WTC11 (cell line): ENCODE measurements at regions not wholly inside any gene's neighbourhood (a gene's known extent, or its start where the extent isn't known, plus 50 kb on each side); places are given as distances from the start of the nearest gene placed in this dataset.
A peak's percentile ranks its signal among the peaks of the same experiment; 100 is the strongest.

Experiments
- ATAC-seq: fragments of 200-7000 bp; cut with Tn5 transposase; 2 replicates; pipeline ENCODE4 v1.10.0; 2021; ENCODE audit warnings: mild to moderate bottlenecking, moderate library complexity
- CTCF ChIA-PET: fragments of 300-600 bp; sonication (Branson Sonifier 250); formaldehyde crosslinking; loops from one replicate; lab custom pipeline; 2021; ENCODE audit warnings: antibody characterized with exemption; lab: Charles Lee
- POLR2A ChIA-PET: fragments of 350-600 bp; sonication (Branson Sonifier 250); formaldehyde crosslinking; loops from one replicate; lab custom pipeline; 2021; ENCODE audit warnings: antibody characterized with exemption; lab: Charles Lee
- DNase-seq: peaks from one replicate; pipeline ENCODE4 v3.0.0; 2021; ENCODE audit warnings: low spot score
- H3K27ac Mint-ChIP-seq: 2 replicates; pipeline ENCODE4 v1.8.0; 2021; ENCODE audit warnings: mixed read lengths
- H3K27me3 Mint-ChIP-seq: 2 replicates; pipeline ENCODE4 v1.8.0; 2021; ENCODE audit warnings: low read depth, mild to moderate bottlenecking, moderate library complexity, mixed read lengths
- H3K36me3 Mint-ChIP-seq: 2 replicates; pipeline ENCODE4 v1.8.0; 2021; ENCODE audit warnings: mixed read lengths
- H3K4me1 Mint-ChIP-seq: 2 replicates; pipeline ENCODE4 v1.8.0; 2022; ENCODE audit warnings: mixed read lengths
- H3K4me3 Mint-ChIP-seq: 2 replicates; pipeline ENCODE4 v1.8.0; 2021; ENCODE audit warnings: mild to moderate bottlenecking, moderate library complexity, mixed read lengths
- H3K9me3 Mint-ChIP-seq: 2 replicates; pipeline ENCODE4 v1.8.0; 2021; ENCODE audit warnings: mixed read lengths
- ATF3 ChIP-seq: sonication (generic); formaldehyde crosslinking; conservative IDR thresholded peaks from 2 replicates; pipeline ENCODE4 v1.8.1; 2022; ENCODE audit warnings: mild to moderate bottlenecking, missing genetic modification reagents
- CREB1 ChIP-seq: sonication (generic); formaldehyde crosslinking; IDR thresholded peaks from 2 replicates; pipeline ENCODE4 v1.8.0; 2023; ENCODE audit warnings: mild to moderate bottlenecking, missing genetic modification reagents
- CREM ChIP-seq: sonication (generic); formaldehyde crosslinking; IDR thresholded peaks from 2 replicates; pipeline ENCODE4 v1.8.1; 2022; ENCODE audit warnings: mild to moderate bottlenecking, missing genetic modification reagents, moderate library complexity
- FOXJ3 ChIP-seq: sonication (generic); formaldehyde crosslinking; IDR thresholded peaks from 2 replicates; pipeline ENCODE4 v1.9.0; 2021; ENCODE audit warnings: missing genetic modification reagents, mild to moderate bottlenecking, borderline replicate concordance
- HMGXB4 ChIP-seq: sonication (generic); formaldehyde crosslinking; IDR thresholded peaks from 2 replicates; pipeline ENCODE4 v1.8.1; 2023; ENCODE audit warnings: mild to moderate bottlenecking, moderate library complexity, missing genetic modification reagents
- KAT7 ChIP-seq: sonication (generic); formaldehyde crosslinking; IDR thresholded peaks from 2 replicates; pipeline ENCODE4 v1.8.1; 2023; ENCODE audit warnings: missing genetic modification reagents, mild to moderate bottlenecking, borderline replicate concordance
- MAX ChIP-seq: sonication (generic); formaldehyde crosslinking; IDR thresholded peaks from 2 replicates; pipeline ENCODE4 v1.8.0; 2022; ENCODE audit warnings: mild to moderate bottlenecking, missing genetic modification reagents
- NFE2L1 ChIP-seq: sonication (generic); formaldehyde crosslinking; IDR thresholded peaks from 2 replicates; pipeline ENCODE4 v1.8.1; 2023; ENCODE audit warnings: missing genetic modification reagents
- NFYB ChIP-seq: sonication (generic); formaldehyde crosslinking; conservative IDR thresholded peaks from 2 replicates; pipeline ENCODE4 v1.8.0; 2022; ENCODE audit warnings: low read depth, missing genetic modification reagents
- NR3C1 ChIP-seq: sonication (generic); formaldehyde crosslinking; conservative IDR thresholded peaks from 2 replicates; pipeline ENCODE4 v1.8.1; 2023; ENCODE audit warnings: low read depth, mild to moderate bottlenecking, missing genetic modification reagents
- RELA ChIP-seq: sonication (generic); formaldehyde crosslinking; IDR thresholded peaks from 2 replicates; pipeline ENCODE4 v1.8.1; 2022; ENCODE audit warnings: missing genetic modification reagents, mild to moderate bottlenecking, borderline replicate concordance
- SMAD4 ChIP-seq: sonication (generic); formaldehyde crosslinking; IDR thresholded peaks from 2 replicates; pipeline ENCODE4 v1.8.0; 2022; ENCODE audit warnings: mild to moderate bottlenecking, missing genetic modification reagents
- SOX15 ChIP-seq: fragments of 250-450 bp; sonication (Bioruptor Pico); IDR thresholded peaks from 2 replicates; pipeline ENCODE4 v1.9.0; 2021; ENCODE audit warnings: mild to moderate bottlenecking
- TP53 ChIP-seq: sonication (generic); formaldehyde crosslinking; IDR thresholded peaks from 2 replicates; pipeline ENCODE4 v1.8.1; 2023; ENCODE audit warnings: mild to moderate bottlenecking, missing genetic modification reagents
- USF1 ChIP-seq: sonication (generic); formaldehyde crosslinking; IDR thresholded peaks from 2 replicates; pipeline ENCODE4 v1.8.0; 2022; ENCODE audit warnings: mild to moderate bottlenecking, missing genetic modification reagents
- ZNF121 ChIP-seq: sonication (generic); formaldehyde crosslinking; IDR thresholded peaks from 2 replicates; pipeline ENCODE4 v1.8.0; 2023; ENCODE audit warnings: missing genetic modification reagents
- ZNF219 ChIP-seq: sonication (generic); formaldehyde crosslinking; IDR thresholded peaks from 2 replicates; pipeline ENCODE4 v1.8.0; 2023; ENCODE audit warnings: missing genetic modification reagents, mild to moderate bottlenecking, borderline replicate concordance
- TF ChIP-seq, protein P1 (sequence below): sonication (generic); formaldehyde crosslinking; IDR thresholded peaks from 2 replicates; pipeline ENCODE4 v1.8.1; 2023; ENCODE audit warnings: mild to moderate bottlenecking, missing genetic modification reagents
- TF ChIP-seq, protein P2 (sequence below): sonication (generic); formaldehyde crosslinking; IDR thresholded peaks from 2 replicates; pipeline ENCODE4 v1.8.1; 2022; ENCODE audit warnings: mild to moderate bottlenecking, moderate library complexity, missing genetic modification reagents
- TF ChIP-seq, protein P3 (sequence below): fragments of 250-450 bp; sonication (Bioruptor Pico); IDR thresholded peaks from 2 replicates; pipeline ENCODE4 v1.9.0; 2021; ENCODE audit warnings: mild to moderate bottlenecking
- TF ChIP-seq, protein P4 (sequence below): fragments of 250-450 bp; sonication (Bioruptor Pico); IDR thresholded peaks from 2 replicates; pipeline ENCODE4 v1.8.0; 2021; ENCODE audit warnings: mild to moderate bottlenecking
- TF ChIP-seq, protein P5 (sequence below): fragments of 250-450 bp; sonication (Bioruptor Pico); conservative IDR thresholded peaks from 2 replicates; pipeline ENCODE4 v1.9.0; 2021; ENCODE audit warnings: mild to moderate bottlenecking

DNA sequence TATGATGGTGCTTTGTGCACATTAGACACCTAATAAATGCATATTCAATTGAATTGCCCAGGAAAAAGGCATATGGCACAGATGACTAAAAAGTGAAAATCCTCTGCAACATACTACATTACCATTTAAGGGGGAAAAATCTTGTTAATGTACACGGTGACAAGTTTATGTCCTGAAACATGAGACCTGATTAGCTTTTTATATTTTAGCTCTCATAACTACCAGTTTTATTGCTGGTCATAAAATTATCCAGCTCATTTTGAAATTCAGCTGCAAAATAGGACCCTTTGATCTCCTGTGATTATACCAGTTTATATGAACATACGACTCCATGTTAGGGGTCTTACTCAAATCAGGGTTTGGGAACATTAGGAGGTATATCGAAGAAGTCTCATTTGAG is 684.6 kb upstream of the CCDC54 start:
- DNase-seq (no peak), ATAC-seq (no peak)
- POLR2A ChIA-PET, result no interaction called here
- Mint-ChIP-seq H3K9me3 (no peaks in the 10 kb centered on the region), H3K27me3 (no peaks in the 10 kb centered on the region), H3K4me3 (no peak overlapping the region), H3K27ac (no peak overlapping the region), H3K4me1 (peaks cover 9% of the 10 kb centered on the region), H3K36me3 (no peaks in the 10 kb centered on the region)
- CTCF ChIA-PET, result no interaction called here
- TF ChIP-seq, protein P1, sequence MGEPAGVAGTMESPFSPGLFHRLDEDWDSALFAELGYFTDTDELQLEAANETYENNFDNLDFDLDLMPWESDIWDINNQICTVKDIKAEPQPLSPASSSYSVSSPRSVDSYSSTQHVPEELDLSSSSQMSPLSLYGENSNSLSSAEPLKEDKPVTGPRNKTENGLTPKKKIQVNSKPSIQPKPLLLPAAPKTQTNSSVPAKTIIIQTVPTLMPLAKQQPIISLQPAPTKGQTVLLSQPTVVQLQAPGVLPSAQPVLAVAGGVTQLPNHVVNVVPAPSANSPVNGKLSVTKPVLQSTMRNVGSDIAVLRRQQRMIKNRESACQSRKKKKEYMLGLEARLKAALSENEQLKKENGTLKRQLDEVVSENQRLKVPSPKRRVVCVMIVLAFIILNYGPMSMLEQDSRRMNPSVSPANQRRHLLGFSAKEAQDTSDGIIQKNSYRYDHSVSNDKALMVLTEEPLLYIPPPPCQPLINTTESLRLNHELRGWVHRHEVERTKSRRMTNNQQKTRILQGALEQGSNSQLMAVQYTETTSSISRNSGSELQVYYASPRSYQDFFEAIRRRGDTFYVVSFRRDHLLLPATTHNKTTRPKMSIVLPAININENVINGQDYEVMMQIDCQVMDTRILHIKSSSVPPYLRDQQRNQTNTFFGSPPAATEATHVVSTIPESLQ (CRISPR knock-in tag), result no peak
- no peak for TF ChIP-seq ZNF219 (CRISPR knock-in tag)
- TF ChIP-seq RELA (CRISPR knock-in tag), result no peak
- TF ChIP-seq, protein P2, sequence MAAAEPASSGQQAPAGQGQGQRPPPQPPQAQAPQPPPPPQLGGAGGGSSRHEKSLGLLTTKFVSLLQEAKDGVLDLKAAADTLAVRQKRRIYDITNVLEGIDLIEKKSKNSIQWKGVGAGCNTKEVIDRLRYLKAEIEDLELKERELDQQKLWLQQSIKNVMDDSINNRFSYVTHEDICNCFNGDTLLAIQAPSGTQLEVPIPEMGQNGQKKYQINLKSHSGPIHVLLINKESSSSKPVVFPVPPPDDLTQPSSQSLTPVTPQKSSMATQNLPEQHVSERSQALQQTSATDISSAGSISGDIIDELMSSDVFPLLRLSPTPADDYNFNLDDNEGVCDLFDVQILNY (CRISPR knock-in tag), result no peak
- no peak for TF ChIP-seq NR3C1
- no peak for TF ChIP-seq KAT7 (CRISPR knock-in tag)

DNA sequence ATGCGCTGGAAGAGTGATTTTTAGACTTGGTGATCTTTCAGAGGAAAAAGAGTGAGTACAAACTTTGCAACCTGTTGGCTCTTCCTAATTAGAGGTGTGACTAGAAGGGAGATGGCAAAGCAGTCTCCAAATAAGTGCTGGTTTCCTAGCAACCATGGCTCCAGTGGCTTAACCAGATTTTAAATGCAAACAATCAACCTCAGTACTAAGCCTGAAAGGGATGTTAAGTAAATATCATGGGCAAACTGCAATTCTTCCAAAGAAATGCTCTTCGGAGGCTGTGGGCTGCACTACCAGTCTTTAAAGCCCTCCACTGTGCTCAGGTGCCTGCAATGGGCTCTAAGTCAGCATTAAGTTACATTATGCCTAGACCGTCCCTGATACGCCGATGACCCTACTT is 678.1 kb upstream of the CCDC54 start:
- Mint-ChIP-seq H3K4me3 (no peak overlapping the region), H3K27me3 (no peaks in the 10 kb centered on the region), H3K9me3 (no peaks in the 10 kb centered on the region), H3K4me1 (peaks cover 11% of the 10 kb centered on the region), H3K36me3 (no peaks in the 10 kb centered on the region; the same call in 1 of the 2 replicates)
- DNase-seq, result no peak
- CTCF ChIA-PET, result no interaction called here
- POLR2A ChIA-PET, result no interaction called here
- TF ChIP-seq NFE2L1 (CRISPR knock-in tag), result no peak
- no peak for TF ChIP-seq SMAD4 (CRISPR knock-in tag)
- TF ChIP-seq NR3C1, result no peak
- TF ChIP-seq FOXJ3 (CRISPR knock-in tag), result no peak
- TF ChIP-seq HMGXB4 (CRISPR knock-in tag), result no peak
- no peak for TF ChIP-seq KAT7 (CRISPR knock-in tag)
- TF ChIP-seq MAX (CRISPR knock-in tag), result no peak
- no peak for TF ChIP-seq ATF3 (CRISPR knock-in tag)
- no peak for TF ChIP-seq RELA (CRISPR knock-in tag)
- TF ChIP-seq, protein P3, sequence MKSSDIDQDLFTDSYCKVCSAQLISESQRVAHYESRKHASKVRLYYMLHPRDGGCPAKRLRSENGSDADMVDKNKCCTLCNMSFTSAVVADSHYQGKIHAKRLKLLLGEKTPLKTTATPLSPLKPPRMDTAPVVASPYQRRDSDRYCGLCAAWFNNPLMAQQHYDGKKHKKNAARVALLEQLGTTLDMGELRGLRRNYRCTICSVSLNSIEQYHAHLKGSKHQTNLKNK, result no peak
- no peak for TF ChIP-seq TP53 (CRISPR knock-in tag)
- TF ChIP-seq CREB1, result no peak
- TF ChIP-seq, protein P4, sequence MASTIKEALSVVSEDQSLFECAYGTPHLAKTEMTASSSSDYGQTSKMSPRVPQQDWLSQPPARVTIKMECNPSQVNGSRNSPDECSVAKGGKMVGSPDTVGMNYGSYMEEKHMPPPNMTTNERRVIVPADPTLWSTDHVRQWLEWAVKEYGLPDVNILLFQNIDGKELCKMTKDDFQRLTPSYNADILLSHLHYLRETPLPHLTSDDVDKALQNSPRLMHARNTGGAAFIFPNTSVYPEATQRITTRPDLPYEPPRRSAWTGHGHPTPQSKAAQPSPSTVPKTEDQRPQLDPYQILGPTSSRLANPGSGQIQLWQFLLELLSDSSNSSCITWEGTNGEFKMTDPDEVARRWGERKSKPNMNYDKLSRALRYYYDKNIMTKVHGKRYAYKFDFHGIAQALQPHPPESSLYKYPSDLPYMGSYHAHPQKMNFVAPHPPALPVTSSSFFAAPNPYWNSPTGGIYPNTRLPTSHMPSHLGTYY (CRISPR knock-in tag), result no peak
- no peak for TF ChIP-seq NFYB (CRISPR knock-in tag)
- TF ChIP-seq ZNF121 (CRISPR knock-in tag), result no peak
- no peak for TF ChIP-seq USF1 (CRISPR knock-in tag)
- TF ChIP-seq CREM (CRISPR knock-in tag), result no peak
- TF ChIP-seq, protein P5, sequence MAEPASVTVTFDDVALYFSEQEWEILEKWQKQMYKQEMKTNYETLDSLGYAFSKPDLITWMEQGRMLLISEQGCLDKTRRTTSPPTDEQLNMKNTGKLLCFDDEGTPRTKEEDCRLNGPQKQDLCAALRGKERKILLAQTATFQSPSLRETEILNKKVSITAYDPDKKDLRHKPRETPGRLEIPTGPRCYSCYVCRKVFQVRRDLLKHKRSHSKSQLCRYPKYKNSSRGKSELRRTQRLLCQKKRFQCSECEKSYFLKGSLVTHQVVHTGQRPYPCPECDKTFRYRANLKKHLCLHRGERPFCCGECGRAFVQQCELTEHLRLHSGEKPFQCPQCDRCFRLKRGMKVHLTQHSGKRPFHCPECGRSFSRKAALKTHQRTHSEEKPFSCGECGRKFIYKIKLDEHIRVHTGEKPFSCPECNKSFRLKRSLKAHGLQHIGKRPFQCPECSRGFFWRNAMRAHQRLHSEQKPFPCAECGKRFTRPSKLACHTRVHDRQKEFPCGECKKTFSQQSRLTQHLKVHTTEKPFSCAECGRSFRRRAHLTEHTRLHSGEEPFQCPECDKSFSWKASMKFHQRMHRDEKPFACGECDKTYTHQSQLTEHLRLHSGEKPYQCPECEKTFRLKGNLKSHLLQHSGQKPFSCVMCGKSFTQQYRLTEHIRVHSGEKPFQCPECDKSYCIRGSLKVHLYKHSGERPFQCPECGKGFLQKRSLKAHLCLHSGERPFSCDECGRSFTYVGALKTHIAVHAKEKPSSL, result no peak
- TF ChIP-seq SOX15 (CRISPR knock-in tag), result no peak
- TF ChIP-seq, all 79 proteins: peak for 0
- no peak overlapping the region for H3K27ac Mint-ChIP-seq
- peak; percentile 39; the same call in 1 of the 2 replicates for ATAC-seq
